Fibroblast of lung (primary cell): ENCODE measurements at regions not wholly inside any gene's neighbourhood (a gene's known extent, or its start where the extent isn't known, plus 50 kb on each side); places are given as distances from the start of the nearest gene placed in this dataset.

Experiments
- DNase-seq, 2 donors: peaks; one replicate each; pipeline versions ENCODE4 v3.0.0 to v3.0.0-alpha.2; 2010; ENCODE audit warnings: low read depth in 2 of 2
- H2AFZ ChIP-seq: 2 replicates; pipeline ENCODE4 v1.5.1; 2012; ENCODE audit warnings: low read length, control low read depth, inconsistent platforms
- H3K27ac ChIP-seq: 2 replicates; pipeline ENCODE4 v1.5.1; 2011; ENCODE audit warnings: low read length, control low read depth; ENCODE audit not compliant: insufficient read depth
- H3K27me3 ChIP-seq: 2 replicates; pipeline ENCODE4 v1.5.1; 2011; ENCODE audit warnings: mild to moderate bottlenecking, low read length; ENCODE audit not compliant: control insufficient read depth, insufficient read depth
- H3K36me3 ChIP-seq: 2 replicates; pipeline ENCODE4 v1.5.1; 2011; ENCODE audit warnings: low read length; ENCODE audit not compliant: control insufficient read depth, insufficient read depth
- H3K4me1 ChIP-seq: 2 replicates; pipeline ENCODE4 v1.5.1; 2011; ENCODE audit warnings: low read length; ENCODE audit not compliant: control insufficient read depth, insufficient read depth; ENCODE audit errors: extremely low read depth
- H3K4me2 ChIP-seq: 2 replicates; pipeline ENCODE4 v1.5.1; 2011; ENCODE audit warnings: low read length, control low read depth; ENCODE audit not compliant: insufficient read depth; ENCODE audit errors: extremely low read depth
- H3K4me3 ChIP-seq, 4 experiments: fragments of 200-600 bp in 1 of 4; sonication (generic) in 1 of 4; replicated peaks in 1 of 4; 2 replicates each; pipeline ENCODE4 v1.5.1; 2011 to 2016; ENCODE audit warnings: low read length in 4 of 4, low read depth in 3 of 4, mild to moderate bottlenecking in 3 of 4, control low read depth in 2 of 4, inconsistent platforms in 1 of 4, mixed read lengths in 1 of 4; ENCODE audit not compliant: insufficient read depth in 1 of 4; ENCODE audit errors: control extremely low read depth in 1 of 4
- H3K79me2 ChIP-seq: 2 replicates; pipeline ENCODE4 v1.5.1; 2012; ENCODE audit warnings: mild to moderate bottlenecking, low read length, inconsistent platforms; ENCODE audit not compliant: control insufficient read depth, insufficient read depth
- H3K9ac ChIP-seq: 2 replicates; pipeline ENCODE4 v1.5.1; 2011; ENCODE audit warnings: mild to moderate bottlenecking, low read length, control low read depth; ENCODE audit not compliant: insufficient read depth
- H3K9me3 ChIP-seq: 2 replicates; pipeline ENCODE4 v1.5.1; 2012; ENCODE audit warnings: low read depth, low read length; ENCODE audit not compliant: control insufficient read depth, insufficient read depth
- H4K20me1 ChIP-seq: 2 replicates; pipeline ENCODE4 v1.5.1; 2011; ENCODE audit warnings: low read length; ENCODE audit not compliant: control insufficient read depth, insufficient read depth; ENCODE audit errors: extremely low read depth
- EZH2 ChIP-seq: IDR thresholded peaks from 2 replicates; pipeline ENCODE4 v1.5.1; 2012; ENCODE audit warnings: low read length, control low read depth, mild to moderate bottlenecking; ENCODE audit errors: missing control alignments
- TF ChIP-seq, protein P1 (sequence below), 2 donors: IDR thresholded peaks in 1 of 2; conservative IDR thresholded peaks in 1 of 2; 1 replicate in 1 of 2; 2 replicates in 1 of 2; pipeline ENCODE4 v1.5.1; 2011 to 2012; ENCODE audit warnings: low read length in 2 of 2, control low read depth in 1 of 2, inconsistent platforms in 1 of 2, low read depth in 1 of 2, mild to moderate bottlenecking in 1 of 2

DNA sequence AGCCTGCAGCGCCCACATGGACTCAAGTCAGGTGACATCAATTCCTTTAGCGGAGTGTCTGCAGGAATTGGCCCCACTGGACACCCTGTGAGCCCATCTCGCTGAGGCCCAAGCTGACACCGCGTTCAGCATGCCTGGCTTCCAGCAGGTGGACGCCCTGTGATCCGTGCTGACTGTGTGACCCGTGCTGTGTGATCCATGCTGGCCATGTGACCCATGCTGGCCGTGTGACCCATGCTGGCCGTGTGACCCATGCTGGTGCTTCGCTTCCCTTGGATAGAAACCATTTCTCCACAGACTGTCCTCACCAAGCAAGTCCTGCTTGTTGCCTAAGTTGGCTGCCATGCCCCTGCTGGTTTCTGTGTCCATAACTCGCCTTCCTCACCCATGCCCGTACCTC is 392.1 kb downstream of the BRD1 start:
- Histone ChIP-seq H3K27ac (no peak overlapping the region), H3K4me2 (no peak overlapping the region), H3K36me3 (no peaks in the 10 kb centered on the region)

DNA sequence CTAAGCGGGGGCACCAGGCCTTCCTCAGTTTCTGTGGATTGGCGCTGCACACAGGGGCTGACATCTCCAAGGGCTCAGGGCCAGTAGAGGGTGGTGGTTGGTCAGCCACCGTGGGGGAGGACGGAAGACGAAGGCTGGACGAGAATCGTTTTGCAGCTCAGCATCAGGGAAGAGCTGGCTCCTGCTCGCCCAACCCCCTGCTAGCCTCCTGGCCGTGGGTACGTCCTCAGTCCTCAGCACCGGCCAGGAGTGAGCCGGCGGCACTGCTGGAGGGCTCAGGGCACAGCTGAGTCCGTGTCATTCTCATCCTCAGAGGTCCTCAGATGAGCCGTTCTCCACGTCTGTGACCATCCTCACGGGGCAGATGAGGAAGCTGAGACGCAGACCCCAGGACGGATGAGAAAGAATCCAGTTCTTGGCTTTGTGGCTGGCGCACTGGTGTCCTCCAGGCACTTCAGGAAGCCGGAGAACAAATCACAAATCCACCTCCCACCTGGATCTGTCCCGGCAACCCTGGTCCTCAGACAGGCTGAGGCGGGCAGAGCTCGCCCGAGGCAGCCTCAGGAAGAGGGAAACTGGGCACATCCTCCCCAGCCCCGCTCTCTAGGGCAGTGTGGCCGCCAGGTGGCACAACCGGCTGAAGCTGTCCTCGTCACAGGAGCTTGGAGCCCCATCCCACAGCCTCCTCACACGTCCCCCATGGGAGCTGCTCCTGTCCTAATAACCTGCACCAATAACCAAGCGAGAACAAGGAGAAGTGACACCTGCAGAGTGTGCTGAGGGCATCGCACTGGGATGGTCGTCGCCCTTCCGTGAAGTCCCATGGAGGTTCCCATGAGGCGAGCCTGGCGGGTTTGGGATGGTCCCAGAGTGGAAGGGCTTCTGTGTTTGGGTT is 393.7 kb downstream of the BRD1 start:
- Histone ChIP-seq H3K79me2 (no peaks in the 10 kb centered on the region), H3K36me3 (no peaks in the 10 kb centered on the region), H3K9me3 (no peaks in the 10 kb centered on the region), H3K4me2 (no peak overlapping the region), H3K4me1 (no peaks in the 10 kb centered on the region), H4K20me1 (no peaks in the 10 kb centered on the region), H3K27me3 (no peaks in the 10 kb centered on the region), H3K27ac (no peak overlapping the region), H3K9ac (no peak overlapping the region), H3K4me3 (no peak overlapping the region), H2AFZ (no peak overlapping the region)
- DNase-seq: no peak
- no peak for TF ChIP-seq EZH2
- TF ChIP-seq, protein P1, sequence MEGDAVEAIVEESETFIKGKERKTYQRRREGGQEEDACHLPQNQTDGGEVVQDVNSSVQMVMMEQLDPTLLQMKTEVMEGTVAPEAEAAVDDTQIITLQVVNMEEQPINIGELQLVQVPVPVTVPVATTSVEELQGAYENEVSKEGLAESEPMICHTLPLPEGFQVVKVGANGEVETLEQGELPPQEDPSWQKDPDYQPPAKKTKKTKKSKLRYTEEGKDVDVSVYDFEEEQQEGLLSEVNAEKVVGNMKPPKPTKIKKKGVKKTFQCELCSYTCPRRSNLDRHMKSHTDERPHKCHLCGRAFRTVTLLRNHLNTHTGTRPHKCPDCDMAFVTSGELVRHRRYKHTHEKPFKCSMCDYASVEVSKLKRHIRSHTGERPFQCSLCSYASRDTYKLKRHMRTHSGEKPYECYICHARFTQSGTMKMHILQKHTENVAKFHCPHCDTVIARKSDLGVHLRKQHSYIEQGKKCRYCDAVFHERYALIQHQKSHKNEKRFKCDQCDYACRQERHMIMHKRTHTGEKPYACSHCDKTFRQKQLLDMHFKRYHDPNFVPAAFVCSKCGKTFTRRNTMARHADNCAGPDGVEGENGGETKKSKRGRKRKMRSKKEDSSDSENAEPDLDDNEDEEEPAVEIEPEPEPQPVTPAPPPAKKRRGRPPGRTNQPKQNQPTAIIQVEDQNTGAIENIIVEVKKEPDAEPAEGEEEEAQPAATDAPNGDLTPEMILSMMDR (conservative IDR thresholded peaks at IDR 0.05 in 1 of 2, IDR thresholded peaks at IDR 0.05 in 1 of 2; ENCODE audit: low read depth in 1 of 2, low read length in 2 of 2): no peak

More for the DNA sequence above, 392.1 kb downstream of the BRD1 start:
- Histone ChIP-seq H3K9ac (no peak overlapping the region), H3K27me3 (no peaks in the 10 kb centered on the region), H3K79me2 (no peaks in the 10 kb centered on the region), H3K4me1 (no peaks in the 10 kb centered on the region), H3K9me3 (no peaks in the 10 kb centered on the region), H3K4me3 (no peak overlapping the region), H2AFZ (no peak overlapping the region), H4K20me1 (no peaks in the 10 kb centered on the region)
- TF ChIP-seq, protein P1 (conservative IDR thresholded peaks at IDR 0.05 in 1 of 2, IDR thresholded peaks at IDR 0.05 in 1 of 2; ENCODE audit: low read depth in 1 of 2, low read length in 2 of 2): no peak
- no peak for TF ChIP-seq EZH2
- no peak for DNase-seq

DNA sequence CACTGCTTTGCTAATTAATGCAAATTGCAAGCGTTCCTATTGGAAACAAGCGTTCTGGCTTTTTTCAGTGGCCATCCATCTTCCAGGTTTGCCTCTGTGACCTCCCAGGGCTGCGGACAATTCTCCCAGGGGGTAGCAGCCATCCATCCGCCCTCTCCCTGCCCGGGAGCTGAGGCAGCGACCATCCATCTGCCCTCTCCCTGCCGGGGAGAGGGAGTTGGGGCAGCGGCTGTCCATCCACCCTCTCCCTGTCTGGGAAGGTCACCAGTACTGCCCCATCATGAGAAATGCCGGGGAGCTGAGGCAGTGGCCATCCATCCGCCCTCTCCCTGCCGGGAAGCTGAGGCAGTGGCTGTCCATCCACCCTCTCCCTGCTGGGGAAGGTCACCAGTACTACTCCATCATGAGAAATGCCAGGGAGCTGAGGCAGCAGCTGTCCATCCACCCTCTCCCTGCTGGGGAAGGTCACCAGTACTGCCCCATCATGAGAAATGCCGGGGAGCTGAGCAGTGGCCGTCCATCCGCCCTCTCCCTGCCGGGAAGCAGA is 394.7 kb downstream of the BRD1 start:
- H3K4me3 ChIP-seq: no peak overlapping the region
- DNase-seq: no peak
- no peaks in the 10 kb centered on the region for H3K4me1 ChIP-seq
- TF ChIP-seq EZH2: no peak
- TF ChIP-seq, protein P1 (conservative IDR thresholded peaks at IDR 0.05 in 1 of 2, IDR thresholded peaks at IDR 0.05 in 1 of 2; ENCODE audit: low read depth in 1 of 2, low read length in 2 of 2): no peak
- no peaks in the 10 kb centered on the region for H3K27me3 ChIP-seq
- H3K27ac ChIP-seq: no peak overlapping the region
- H3K36me3 ChIP-seq: no peaks in the 10 kb centered on the region
- no peak overlapping the region for H2AFZ ChIP-seq
- no peaks in the 10 kb centered on the region for H4K20me1 ChIP-seq
- H3K79me2 ChIP-seq: no peaks in the 10 kb centered on the region
- no peaks in the 10 kb centered on the region for H3K9me3 ChIP-seq
- no peak overlapping the region for H3K9ac ChIP-seq
- H3K4me2 ChIP-seq: no peak overlapping the region
